NT2/D1 (cell line): ENCODE measurements at regions not wholly inside any gene's neighbourhood (a gene's known extent, or its start where the extent isn't known, plus 50 kb on each side); places are given as distances from the start of the nearest gene placed in this dataset.
"Not testable (repeated sequence)": the region's sequence is repeated elsewhere in the genome, so short reads cannot be mapped to it uniquely, and the experiment has no call there.

Experiments used
- SUZ12 ChIP-seq: IDR thresholded peaks from 2 replicates; pipeline ENCODE4 v1.6.1; 2011; ENCODE audit not compliant: insufficient read length, insufficient read depth; ENCODE audit errors: extremely low read depth
- YY1 ChIP-seq: IDR thresholded peaks from 2 replicates; pipeline ENCODE4 v1.6.1; 2011; ENCODE audit not compliant: insufficient read length, insufficient read depth
- ZNF274 ChIP-seq: IDR thresholded peaks from 2 replicates; pipeline ENCODE4 v1.6.1; 2011; ENCODE audit warnings: mild to moderate bottlenecking, low read depth, low read length

DNA sequence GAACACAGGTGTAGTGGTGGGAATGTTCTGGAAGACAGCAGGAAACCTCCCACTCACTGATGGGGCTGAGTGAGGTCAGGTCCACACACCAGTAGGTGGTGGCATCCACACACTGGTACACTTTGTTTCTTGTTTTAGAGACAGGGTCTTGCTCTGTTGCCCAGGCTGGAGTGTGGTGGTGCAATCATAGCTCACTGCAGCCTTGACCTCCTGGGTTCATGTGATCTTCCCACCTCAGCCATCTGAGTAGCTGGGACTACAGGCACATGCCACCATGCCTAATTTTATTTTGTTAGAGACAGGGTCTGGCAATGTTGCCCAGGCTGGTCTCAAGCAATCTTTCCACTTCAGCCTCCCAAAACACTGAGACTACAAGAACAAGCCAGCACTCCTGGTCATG is 140.9 kb downstream of the TBC1D2B start:
- not testable (repeated sequence) for TF ChIP-seq SUZ12, YY1, ZNF274
